ENCODE measurements at regions not wholly inside any gene's neighbourhood (a gene's known extent, or its start where the extent isn't known, plus 50 kb on each side); places are given as distances from the start of the nearest gene placed in this dataset.

DNA sequence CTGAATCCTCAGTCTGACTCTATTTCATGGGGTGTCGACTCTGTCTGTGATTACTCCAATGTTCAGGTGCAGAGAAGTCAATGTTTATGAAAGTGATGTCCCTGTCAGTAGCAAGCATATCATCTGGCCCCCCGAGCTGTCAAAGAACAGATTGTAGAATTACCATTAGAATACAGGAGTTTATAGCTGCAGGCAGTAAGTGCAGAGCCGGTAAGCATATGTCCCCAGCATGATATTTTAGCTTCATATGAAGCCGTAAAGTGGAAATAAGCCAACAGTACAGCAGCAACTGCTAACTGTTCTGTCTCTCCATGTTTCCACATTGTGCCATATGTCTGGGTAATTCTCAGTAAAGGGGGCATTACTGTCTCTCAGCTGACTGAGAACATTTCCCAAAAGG, 541.8 kb downstream of the SOX11 start:
- no peak overlapping the region for H3K27ac Mint-ChIP-seq (ENCODE audit: unreplicated experiment)
- H3K4me1 Mint-ChIP-seq (ENCODE audit: low read depth, unreplicated experiment): no peaks in the 10 kb centered on the region
- Histone ChIP-seq H4K20me1 (ENCODE audit: insufficient read depth, low read length) (no peaks in the 10 kb centered on the region), H2AFZ (ENCODE audit: low read depth, low read length) (no peak overlapping the region), H3K4me1 (ENCODE audit: insufficient read depth, low read length) (no peaks in the 10 kb centered on the region), H3K9me3 (ENCODE audit: insufficient read depth, low read depth, low read length) (no peaks in the 10 kb centered on the region), H3K36me3 (ENCODE audit: insufficient read depth, low read length) (no peaks in the 10 kb centered on the region), H3K27ac (ENCODE audit: low read depth, low read length) (no peak overlapping the region), H3K4me3 (ENCODE audit: insufficient read depth, low read depth, low read length) (no peak overlapping the region), H3K27me3 (ENCODE audit: insufficient read depth, low read length) (no peaks in the 10 kb centered on the region), H3K4me2 (ENCODE audit: low read length) (no peak overlapping the region), H3K9ac (ENCODE audit: low read length) (no peak overlapping the region), H3K79me2 (ENCODE audit: insufficient read depth, low read length) (no peaks in the 10 kb centered on the region)
- FAIRE-seq: no peak
- no peak for DNase-seq (ENCODE audit: low read depth)
- no peaks in the 10 kb centered on the region for H3K27me3 Mint-ChIP-seq (ENCODE audit: low read depth, unreplicated experiment)
- H3K4me3 Mint-ChIP-seq (ENCODE audit: unreplicated experiment): no peak overlapping the region
- no peaks in the 10 kb centered on the region for H3K36me3 Mint-ChIP-seq (ENCODE audit: low read depth, unreplicated experiment)
- TF ChIP-seq EZH2 (IDR thresholded peaks at IDR 0.05; ENCODE audit: insufficient read depth, low read length): no peak
- TF ChIP-seq, protein P1, sequence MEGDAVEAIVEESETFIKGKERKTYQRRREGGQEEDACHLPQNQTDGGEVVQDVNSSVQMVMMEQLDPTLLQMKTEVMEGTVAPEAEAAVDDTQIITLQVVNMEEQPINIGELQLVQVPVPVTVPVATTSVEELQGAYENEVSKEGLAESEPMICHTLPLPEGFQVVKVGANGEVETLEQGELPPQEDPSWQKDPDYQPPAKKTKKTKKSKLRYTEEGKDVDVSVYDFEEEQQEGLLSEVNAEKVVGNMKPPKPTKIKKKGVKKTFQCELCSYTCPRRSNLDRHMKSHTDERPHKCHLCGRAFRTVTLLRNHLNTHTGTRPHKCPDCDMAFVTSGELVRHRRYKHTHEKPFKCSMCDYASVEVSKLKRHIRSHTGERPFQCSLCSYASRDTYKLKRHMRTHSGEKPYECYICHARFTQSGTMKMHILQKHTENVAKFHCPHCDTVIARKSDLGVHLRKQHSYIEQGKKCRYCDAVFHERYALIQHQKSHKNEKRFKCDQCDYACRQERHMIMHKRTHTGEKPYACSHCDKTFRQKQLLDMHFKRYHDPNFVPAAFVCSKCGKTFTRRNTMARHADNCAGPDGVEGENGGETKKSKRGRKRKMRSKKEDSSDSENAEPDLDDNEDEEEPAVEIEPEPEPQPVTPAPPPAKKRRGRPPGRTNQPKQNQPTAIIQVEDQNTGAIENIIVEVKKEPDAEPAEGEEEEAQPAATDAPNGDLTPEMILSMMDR (IDR thresholded peaks at IDR 0.05; ENCODE audit: insufficient read depth, low read depth, low read length): no peak
- H3K9me3 Mint-ChIP-seq (ENCODE audit: unreplicated experiment): peaks cover 3% of the 10 kb centered on the region

DNA sequence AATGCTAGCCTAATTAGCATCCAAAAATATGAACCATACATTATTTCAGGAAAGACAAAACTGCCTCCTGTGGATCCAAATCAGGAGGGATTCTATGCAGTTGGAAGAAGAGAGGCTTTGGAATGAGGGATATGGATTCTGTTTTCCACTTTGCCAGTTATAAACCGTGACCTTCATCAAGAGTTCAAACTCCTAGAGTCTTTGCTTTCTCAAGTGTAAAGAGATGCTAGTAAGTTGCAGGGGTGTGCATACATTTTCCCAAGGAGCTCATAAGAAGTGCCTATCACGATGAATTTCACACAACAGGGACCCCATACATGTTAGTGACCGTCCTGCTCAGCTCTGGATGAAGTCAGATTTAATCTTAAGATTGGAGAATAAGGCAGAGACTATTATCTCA, 542.5 kb downstream of the SOX11 start:
- Histone ChIP-seq H4K20me1 (ENCODE audit: insufficient read depth, low read length) (no peaks in the 10 kb centered on the region), H3K27ac (ENCODE audit: low read depth, low read length) (no peak overlapping the region), H3K4me1 (ENCODE audit: insufficient read depth, low read length) (no peaks in the 10 kb centered on the region), H3K4me2 (ENCODE audit: low read length) (no peak overlapping the region), H3K9ac (ENCODE audit: low read length) (no peak overlapping the region), H3K79me2 (ENCODE audit: insufficient read depth, low read length) (no peaks in the 10 kb centered on the region), H3K27me3 (ENCODE audit: insufficient read depth, low read length) (no peaks in the 10 kb centered on the region), H3K4me3 (ENCODE audit: insufficient read depth, low read depth, low read length) (no peak overlapping the region), H3K9me3 (ENCODE audit: insufficient read depth, low read depth, low read length) (no peaks in the 10 kb centered on the region), H2AFZ (ENCODE audit: low read depth, low read length) (no peak overlapping the region), H3K36me3 (ENCODE audit: insufficient read depth, low read length) (no peaks in the 10 kb centered on the region)
- no peak overlapping the region for H3K27ac Mint-ChIP-seq (ENCODE audit: unreplicated experiment)
- H3K27me3 Mint-ChIP-seq (ENCODE audit: low read depth, unreplicated experiment): no peaks in the 10 kb centered on the region
- peaks cover 3% of the 10 kb centered on the region for H3K9me3 Mint-ChIP-seq (ENCODE audit: unreplicated experiment)
- DNase-seq (ENCODE audit: low read depth): no peak
- H3K4me1 Mint-ChIP-seq (ENCODE audit: low read depth, unreplicated experiment): no peaks in the 10 kb centered on the region
- no peak for FAIRE-seq
- no peak overlapping the region for H3K4me3 Mint-ChIP-seq (ENCODE audit: unreplicated experiment)
- no peak for TF ChIP-seq EZH2 (IDR thresholded peaks at IDR 0.05; ENCODE audit: insufficient read depth, low read length)
- no peaks in the 10 kb centered on the region for H3K36me3 Mint-ChIP-seq (ENCODE audit: low read depth, unreplicated experiment)

DNA sequence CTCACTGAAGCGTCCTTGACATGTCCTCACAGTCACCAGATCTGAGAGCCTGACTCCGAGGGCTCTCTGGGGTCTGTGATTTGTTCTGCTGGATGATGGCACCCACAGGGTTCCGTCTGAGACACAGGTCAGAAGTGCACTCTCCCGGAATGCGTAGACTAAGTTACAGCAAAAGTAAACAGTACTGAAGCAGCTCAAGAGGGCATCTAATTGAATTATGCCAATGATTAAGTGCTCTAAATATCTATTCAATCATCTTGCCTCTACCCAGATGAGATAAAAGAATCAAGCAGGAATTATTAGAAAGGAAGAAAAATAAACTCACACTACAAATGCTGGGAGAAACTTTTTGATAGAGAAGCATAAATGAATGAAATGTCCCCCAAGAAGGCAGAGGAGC, 544.1 kb downstream of the SOX11 start:
- no peak overlapping the region for H3K4me2 ChIP-seq (ENCODE audit: low read length)
- DNase-seq (ENCODE audit: low read depth) (no peak), FAIRE-seq (no peak)
- no peak overlapping the region for H2AFZ ChIP-seq (ENCODE audit: low read depth, low read length)
- Mint-ChIP-seq H3K27ac (ENCODE audit: unreplicated experiment) (no peak overlapping the region), H3K4me1 (ENCODE audit: low read depth, unreplicated experiment) (no peaks in the 10 kb centered on the region), H3K9me3 (ENCODE audit: unreplicated experiment) (peaks cover 3% of the 10 kb centered on the region), H3K4me3 (ENCODE audit: unreplicated experiment) (no peak overlapping the region), H3K36me3 (ENCODE audit: low read depth, unreplicated experiment) (no peaks in the 10 kb centered on the region), H3K27me3 (ENCODE audit: low read depth, unreplicated experiment) (no peaks in the 10 kb centered on the region)
- H3K79me2 ChIP-seq (ENCODE audit: insufficient read depth, low read length): no peaks in the 10 kb centered on the region
- H3K27ac ChIP-seq (ENCODE audit: low read depth, low read length): no peak overlapping the region
- H3K4me3 ChIP-seq (ENCODE audit: insufficient read depth, low read depth, low read length): no peak overlapping the region
- no peaks in the 10 kb centered on the region for H3K27me3 ChIP-seq (ENCODE audit: insufficient read depth, low read length)
- TF ChIP-seq, protein P1 (IDR thresholded peaks at IDR 0.05; ENCODE audit: insufficient read depth, low read depth, low read length): no peak
- TF ChIP-seq EZH2 (IDR thresholded peaks at IDR 0.05; ENCODE audit: insufficient read depth, low read length): no peak
- no peak overlapping the region for H3K9ac ChIP-seq (ENCODE audit: low read length)
- H3K36me3 ChIP-seq (ENCODE audit: insufficient read depth, low read length): no peaks in the 10 kb centered on the region
- H3K4me1 ChIP-seq (ENCODE audit: insufficient read depth, low read length): no peaks in the 10 kb centered on the region
- H3K9me3 ChIP-seq (ENCODE audit: insufficient read depth, low read depth, low read length): no peaks in the 10 kb centered on the region
- no peaks in the 10 kb centered on the region for H4K20me1 ChIP-seq (ENCODE audit: insufficient read depth, low read length)
